HG02759 (cell line): ENCODE measurements at regions not wholly inside any gene's neighbourhood (a gene's known extent, or its start where the extent isn't known, plus 50 kb on each side); places are given as distances from the start of the nearest gene placed in this dataset.
"Not testable (repeated sequence)": the region's sequence is repeated elsewhere in the genome, so short reads cannot be mapped to it uniquely, and the experiment has no call there.

Source experiments
- ATAC-seq: cut with Tn5 transposase; IDR thresholded peaks from one replicate; pipeline ENCODE4 v1.9.1; 2021; ENCODE audit warnings: mild to moderate bottlenecking, moderate library complexity; ENCODE audit not compliant: unreplicated experiment

DNA sequence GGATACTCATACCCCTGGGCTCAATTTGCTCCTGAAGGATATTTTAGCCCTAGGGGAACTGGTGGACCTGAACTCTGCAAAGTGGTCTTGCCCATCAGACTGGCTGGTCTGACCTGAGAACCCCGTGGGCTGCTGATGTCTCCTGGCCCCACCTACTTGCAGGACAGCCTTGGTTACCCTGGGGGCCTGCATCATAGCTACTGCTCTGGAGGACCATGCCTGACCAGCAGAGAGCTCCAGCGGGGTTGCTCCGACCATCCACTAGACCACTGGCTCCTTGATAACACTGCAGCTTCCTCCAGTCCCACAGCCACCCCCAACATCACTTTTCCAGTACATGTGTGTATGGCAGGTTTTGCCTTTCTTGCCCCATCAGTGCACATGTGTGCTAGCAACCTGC is 331.6 kb upstream of the BRINP3 start:
- ATAC-seq: no peak

DNA sequence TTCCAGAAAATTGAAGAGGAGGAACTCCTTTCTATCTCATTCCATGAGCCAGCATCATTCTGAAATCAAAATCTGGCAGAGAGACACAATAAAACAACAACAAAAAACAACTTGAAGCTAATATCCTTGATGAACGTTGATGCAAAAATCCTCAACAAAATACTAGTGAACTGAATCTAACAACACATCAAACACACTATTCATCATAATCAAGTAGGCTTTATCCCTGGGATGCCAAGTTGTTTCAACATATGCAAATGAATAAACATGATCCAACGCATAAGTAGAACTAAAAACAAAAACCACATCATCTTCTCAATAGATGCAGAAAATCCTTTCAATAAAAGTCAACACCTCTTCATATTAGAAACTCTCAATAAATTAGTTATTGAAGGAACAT is 335.3 kb upstream of the BRINP3 start:
- ATAC-seq: no peak

DNA sequence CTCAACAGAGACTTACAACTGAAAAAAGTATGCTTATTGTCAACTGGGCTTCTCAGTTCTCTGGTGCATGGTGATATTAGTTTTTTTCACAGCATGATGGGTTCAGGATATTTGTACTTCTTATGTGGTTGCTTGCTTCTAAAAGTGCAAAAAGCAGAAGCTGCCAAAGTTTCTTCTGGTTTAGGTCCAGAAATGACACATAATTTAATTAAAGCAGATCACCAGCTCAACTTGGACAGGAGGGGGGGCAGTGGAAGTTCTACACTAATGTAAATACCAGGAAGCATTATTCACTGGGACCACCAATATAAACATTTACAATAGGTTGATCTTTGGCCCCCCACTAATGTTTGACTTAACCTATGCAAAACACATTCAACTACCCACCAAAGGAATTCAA is 354.8 kb upstream of the BRINP3 start:
- ATAC-seq: no peak

DNA sequence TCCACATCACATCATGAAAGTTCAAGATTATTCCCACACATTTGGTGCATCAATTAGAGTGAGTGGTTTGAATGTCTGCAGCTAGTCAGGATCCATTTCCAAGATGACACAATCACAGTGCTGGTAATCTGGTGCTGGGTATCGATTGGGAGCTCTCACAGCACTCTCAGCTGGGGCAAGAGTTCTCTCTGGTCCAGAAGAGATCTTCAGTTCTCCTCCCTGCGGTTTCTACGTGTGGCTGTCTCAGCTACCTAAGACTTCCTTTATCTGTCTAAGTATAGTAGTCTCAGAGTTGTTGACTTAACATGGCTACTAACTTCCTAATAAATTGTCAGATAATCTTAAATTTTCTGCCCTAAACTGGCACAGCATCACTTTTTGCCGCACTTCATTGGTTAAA is 358.0 kb upstream of the BRINP3 start:
- ATAC-seq: no peak

DNA sequence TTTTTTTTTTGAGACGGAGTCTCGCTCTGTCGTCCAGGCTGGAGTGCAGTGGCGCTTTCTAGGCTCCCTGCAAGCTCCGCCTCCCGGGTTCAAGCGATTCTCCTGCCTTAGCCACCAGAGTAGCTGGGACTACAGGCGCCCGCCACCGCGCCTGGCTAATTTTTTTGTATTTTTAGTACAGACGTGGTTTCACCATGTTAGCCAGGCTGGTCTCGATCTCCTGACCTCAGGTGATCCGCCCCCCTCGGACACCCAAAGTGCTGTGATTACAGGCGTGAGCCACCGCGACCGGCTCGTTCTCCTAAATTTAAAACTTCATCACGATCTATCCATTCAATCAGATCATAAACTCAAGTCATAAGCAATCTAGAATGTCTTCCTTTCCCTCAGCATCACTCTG is 359.5 kb upstream of the BRINP3 start:
- not testable (repeated sequence) for ATAC-seq

DNA sequence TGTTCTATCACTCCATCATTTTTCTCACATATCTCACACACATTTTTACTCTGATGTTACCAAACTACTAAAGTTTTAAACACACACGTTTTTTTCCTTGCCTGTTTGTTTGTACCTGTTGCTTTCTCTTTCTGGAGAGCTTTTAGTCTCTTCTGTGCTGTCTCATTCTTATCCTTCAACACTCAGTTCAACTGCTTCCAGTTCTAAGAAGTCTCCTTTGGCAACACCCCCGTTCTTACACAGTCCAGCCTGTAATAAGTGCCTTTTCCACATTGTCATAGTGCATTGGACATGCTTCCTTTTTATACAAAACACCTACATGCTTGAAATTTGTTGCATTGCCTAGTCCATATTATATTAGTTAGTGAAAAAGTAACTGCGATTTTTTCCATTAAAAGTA is 360.2 kb upstream of the BRINP3 start:
- ATAC-seq: no peak

DNA sequence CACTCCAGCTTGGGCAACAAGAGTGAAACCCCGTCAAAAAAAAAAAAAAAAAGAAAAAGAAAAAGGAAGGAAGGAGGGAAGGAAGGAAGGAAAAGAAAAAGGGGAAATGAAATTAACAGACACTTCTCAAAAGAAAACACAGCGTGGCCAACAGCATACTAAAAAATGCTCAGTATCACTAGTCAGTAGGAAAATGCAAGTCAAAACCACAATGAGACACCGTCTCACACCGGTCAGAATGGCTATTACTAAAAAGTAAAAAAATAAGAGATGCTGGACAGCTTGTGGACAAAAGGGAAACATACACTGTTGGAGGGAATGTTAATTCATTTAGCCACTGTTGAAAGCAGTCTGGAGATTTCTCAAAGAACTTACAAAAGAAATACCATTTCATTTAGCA is 369.5 kb upstream of the BRINP3 start:
- no peak for ATAC-seq

DNA sequence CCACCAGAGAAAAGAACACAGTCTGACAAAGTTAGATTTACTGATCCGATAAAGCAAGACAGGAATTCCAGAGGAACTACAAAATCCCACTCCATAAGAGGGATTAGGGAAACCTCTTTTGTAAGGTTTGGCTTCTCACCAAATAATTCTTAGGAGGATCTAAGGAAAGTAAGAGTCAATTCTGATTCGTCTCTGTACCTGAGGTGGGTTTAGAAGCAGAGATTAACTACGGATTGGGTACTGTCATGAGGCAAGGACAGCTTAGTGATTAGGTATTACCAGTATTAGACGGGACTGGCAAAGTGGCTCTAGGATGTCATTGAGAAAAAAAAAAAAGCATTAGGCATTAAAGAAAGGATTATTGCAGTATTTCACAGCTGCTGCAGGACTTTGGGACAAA is 371.7 kb upstream of the BRINP3 start:
- ATAC-seq: no peak

DNA sequence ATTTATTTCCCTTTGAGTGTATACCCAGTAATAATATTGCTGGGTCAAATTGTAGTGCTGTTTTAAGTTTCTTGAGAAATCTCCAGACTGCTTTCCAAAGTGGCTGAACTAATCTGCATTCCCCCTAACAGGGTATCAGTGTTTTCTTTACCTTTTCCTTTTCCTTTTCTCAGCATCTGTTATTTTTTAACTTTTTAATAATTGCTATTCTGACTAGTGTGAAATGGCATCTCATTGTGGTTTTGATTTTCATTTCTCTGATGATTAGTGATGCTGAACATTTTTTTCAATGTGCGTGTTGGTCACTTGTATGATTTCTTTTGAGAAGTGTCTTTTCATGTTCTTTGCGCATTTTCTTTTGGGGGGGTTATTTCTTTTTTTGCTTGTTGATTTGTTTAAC is 374.9 kb upstream of the BRINP3 start:
- no peak for ATAC-seq

DNA sequence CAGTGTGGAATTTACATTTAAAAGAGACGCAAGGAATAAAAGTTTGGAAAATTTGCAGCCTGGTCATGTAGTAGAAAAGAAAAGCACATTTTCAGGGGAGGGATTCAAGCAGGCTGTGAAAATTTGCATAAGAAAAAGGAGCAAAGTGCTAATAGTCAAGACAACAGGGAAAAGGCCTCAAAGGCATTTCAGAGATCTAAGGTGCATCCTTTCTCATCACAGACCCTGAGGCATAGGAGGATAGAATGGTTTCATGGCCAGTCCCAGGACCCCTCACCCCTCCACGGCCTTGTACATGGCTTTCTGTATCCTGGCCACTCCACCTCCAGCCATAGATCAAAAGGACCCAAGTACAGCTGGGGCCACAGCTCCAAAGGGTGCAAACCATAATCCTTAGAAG is 380.5 kb upstream of the BRINP3 start:
- ATAC-seq: no peak

DNA sequence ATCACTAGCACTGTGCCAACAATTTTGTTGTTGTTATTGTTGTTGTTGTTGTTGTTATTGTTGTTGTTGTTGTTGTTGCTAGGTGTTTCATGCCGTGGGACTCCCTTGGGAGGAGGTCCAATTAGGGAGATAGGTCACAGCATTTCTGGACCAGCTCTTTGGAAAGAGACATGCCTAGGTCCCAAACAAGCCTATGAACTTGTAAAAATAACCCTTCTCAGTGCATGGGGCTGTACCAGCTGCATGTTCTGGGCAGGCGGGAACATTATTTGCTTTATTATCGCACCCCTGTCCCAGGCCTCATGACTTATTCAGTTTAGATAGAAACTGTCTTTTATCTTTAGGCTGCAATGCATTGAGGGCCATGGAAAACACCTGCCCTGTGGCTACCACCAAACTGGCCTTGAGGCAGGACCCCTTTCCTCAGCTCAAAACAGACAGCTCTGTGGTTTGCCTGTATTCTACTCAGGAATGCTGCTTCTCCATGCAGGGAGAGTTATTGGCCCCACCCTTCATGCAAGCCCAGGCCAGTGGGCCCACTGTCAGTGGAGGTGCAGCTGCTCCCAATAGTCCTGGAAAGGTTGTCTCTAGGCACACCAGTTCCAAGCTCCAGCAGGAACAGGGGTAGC is 386.5 kb upstream of the BRINP3 start:
- no peak for ATAC-seq

DNA sequence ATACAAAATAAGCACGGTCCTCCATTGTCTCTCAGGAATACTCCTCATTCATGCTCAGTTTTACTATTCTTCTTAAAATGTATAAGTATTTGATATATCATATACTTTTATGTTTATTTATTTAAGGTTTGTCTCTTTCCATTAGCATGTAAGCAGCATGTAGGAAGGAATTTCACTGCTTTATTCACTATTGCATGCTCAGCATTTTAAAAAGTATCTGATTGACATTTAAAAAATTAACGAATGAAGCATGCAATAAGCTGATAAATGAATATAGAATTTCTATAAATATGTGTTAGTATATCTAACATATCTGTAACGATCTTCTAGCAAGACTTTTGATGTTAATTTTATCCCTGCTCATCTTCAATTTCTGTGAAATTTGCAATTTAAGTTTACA is 402.7 kb upstream of the BRINP3 start:
- no peak for ATAC-seq

DNA sequence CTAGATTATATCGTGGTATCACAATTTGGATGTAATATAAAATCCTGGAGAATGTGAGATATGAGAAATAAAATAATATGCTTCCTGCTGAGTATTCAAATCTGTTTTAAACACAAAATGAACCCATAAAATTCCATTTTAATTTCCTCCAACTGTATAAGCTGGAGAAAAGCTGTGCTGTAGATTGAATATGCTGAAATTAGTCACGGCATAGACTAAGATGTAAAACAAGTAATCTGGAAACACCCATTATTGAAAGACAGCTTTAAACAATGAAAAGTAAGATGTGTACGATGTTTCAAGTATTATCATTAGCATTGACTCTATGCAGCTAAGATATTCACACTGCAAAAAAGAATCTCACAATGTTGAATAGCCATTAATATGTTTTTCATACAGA is 403.4 kb upstream of the BRINP3 start:
- ATAC-seq: no peak

DNA sequence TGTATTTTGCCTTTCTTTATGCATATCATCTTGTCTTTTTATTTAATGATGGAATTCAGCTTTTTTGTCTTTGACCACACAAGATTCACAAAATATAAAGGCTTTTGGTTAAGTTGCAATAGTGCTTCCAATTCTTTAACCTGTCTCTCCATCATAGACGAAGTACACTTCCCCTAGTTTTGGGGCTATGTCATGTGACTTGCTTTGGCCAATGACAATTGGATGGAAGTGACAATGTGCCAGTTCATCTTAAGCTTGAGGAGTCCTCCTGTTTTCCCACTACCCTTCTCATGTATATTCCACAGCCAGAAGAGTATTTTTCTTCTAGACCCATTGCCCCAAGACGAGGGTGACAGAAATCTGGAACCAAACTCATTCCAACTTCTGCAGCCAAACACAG is 419.6 kb upstream of the BRINP3 start:
- ATAC-seq: no peak

DNA sequence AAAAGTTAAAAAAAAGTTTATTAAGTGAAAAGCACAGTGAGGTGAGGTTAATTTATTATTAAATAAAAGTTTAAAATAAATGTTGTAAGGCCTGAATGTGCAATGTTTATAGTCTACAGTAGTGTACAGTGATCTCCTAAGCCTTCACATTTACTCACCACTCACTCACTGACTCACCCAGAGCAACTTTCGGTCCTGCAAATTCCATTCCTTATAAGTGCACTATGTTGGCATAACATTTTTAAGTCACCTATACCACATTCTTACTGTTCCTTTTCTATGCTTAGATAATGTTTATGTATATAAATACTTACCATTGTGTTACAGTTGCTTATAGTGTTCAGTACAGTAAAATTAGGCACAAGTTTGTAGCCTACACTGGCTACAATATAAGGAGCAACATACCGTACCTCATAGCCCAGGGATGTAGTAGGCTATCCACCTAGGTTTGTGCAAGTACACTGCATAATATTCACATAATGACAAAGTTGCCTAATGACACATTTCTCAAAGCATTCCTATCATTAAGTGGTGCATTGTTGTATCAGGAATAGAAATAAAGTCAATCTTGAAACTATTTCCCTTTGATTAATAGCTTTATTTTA is 426.5 kb upstream of the BRINP3 start:
- no peak for ATAC-seq

DNA sequence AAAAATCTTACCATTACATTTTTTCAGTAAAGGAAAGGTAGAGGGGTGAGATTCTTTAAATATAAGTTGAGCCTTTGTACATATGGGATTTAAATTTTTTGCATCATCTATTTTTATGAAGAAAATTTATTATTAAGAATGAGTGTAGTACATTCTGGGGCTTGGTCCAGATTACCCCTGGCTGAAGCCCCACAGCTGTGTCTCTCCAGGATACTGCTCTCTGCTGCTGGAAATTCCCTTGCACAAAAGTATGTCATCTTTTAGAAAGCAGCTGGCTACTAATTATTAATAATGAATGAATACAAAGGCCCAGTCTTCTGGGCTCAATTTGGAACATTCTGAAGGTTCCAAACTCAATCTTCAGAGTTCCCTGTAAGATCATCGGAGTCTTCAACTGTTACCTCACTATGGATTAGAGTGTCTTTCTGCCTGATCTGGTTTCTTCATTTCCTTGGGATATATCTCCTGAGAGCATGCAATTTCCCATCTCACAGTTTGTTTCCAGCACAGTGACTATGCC is 428.6 kb upstream of the BRINP3 start:
- ATAC-seq: no peak

DNA sequence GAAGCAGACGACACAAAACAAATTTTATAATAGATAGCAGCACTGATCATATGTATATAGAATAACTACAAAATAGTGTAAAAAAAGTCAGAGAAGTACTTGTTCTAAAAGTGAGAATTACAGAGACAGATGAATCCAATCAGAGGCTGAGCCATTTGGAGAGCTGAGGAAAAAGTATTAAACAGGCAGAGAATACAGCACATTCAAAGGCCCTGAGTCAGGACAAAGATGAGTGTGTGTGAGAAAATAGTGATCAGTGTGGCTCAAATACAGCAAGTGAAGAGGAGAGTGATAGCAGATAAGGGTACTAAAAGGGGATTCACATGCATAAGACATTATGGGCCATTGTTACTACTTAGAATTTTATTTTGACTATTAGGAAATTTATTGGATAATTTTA is 430.6 kb upstream of the BRINP3 start:
- no peak for ATAC-seq

DNA sequence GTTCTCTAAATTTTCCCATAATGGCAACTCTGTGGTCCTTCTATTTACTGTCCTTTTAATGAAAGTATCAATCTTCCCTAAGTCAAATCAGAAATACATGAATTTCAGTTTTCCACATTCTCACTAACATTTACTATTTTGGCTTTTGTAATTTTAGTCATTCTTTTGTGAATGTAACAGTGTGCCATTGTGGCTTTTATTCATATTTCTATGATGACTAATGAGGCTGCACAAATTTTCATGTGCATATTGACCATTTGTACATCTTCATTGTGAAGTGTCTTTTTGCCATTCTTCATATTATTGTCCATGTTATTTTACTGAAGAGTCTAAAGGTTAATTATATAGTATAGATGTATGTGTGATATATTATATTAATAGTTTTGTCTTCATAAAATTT is 431.0 kb upstream of the BRINP3 start:
- ATAC-seq: no peak

DNA sequence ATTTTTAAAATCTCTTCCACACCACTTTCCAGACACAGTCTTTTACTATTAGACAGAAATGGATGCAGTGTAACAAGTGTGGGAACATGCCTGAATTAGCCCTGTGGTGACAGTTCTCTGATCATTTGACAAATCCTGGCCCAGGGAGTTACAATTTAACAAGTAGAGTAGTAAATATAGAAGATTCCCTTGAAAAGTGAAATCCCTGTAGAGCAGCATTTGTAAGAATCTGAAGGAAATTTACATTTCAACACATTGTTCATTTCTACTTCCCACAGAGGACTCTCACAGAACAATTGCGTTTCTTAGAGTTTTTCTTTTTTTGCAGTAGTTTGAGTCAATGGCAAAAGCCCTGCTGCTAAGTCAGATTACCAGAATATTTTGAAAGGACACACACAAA is 458.3 kb upstream of the BRINP3 start:
- ATAC-seq: no peak

DNA sequence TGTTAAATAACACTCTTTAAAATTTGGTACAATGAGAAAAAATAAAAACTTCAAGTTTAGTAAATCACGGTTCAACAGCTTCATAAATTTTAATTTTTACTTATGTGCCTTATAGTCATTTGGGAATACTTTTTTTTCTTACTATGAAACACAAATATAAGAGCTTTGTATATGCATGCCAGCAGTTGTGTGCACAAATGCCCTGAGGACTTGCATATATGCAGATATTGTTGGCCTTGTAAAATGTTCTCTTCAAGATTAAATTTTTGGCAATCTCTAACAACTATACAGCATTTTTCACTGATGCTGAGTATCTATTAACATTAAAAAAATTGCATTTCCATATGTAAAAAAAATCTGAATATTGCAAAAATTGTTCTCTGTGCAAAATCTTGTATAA is 458.7 kb upstream of the BRINP3 start:
- ATAC-seq: no peak

DNA sequence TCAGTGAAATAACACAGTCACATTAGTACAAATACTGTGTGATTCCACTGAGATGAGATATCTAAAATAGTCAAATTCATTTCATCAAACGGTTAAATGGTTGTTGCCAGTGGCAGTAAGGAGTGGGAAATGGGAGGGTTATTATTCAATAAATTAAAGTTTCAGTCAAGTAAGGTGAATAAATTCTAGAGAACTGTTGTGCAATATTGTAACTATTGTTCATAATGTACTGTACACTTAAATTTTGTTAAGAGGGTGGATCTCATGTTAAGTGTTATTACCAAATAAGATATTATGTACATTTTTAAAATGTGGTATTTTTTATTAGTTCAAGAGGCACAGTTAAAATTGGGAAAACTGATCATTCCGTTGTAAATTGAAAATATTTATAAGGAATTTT is 463.3 kb upstream of the BRINP3 start:
- ATAC-seq: no peak

DNA sequence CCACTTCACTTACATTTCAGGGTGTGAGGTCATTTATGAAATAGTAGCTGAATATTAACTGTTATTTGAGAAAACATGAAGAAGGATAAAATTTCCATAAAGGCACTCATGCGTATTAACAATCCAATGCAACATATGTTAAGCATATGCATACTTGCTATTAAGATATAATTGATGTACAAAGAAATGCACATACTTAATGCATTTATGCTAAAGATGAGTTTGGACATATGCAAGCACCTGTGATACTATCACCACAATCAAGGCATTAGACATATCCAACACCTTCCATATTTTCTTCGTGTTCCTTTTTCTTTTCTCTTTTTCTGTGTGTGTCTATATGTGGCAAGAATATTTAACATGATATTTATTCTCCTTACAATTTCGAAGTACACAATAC is 464.8 kb upstream of the BRINP3 start:
- no peak for ATAC-seq

DNA sequence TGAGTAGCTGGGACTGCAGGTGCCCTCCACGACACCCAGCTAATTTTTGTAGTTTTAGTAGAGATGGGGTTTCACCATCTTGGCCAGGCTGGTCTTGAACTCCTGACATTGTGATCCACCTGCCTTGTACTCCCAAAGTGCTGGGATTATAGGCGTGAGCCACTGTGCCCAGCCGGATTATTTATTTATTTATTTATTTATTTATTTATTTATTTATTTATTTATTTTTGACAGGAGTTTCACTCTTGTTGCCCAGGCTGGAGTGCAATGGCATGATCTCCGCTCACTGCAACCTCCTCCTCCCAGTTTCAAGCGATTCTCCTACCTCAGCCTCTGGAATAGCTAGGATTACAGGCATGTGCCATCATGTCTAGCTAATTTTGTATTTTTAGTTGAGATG is 466.1 kb upstream of the BRINP3 start:
- ATAC-seq: not testable (repeated sequence)
